NCI-H2081 treated with DMSO at 0.1 percent for 48 hours (cell line): ENCODE measurements at regions not wholly inside any gene's neighbourhood (a gene's known extent, or its start where the extent isn't known, plus 50 kb on each side); places are given as distances from the start of the nearest gene placed in this dataset.
"Not testable (repeated sequence)": the region's sequence is repeated elsewhere in the genome, so short reads cannot be mapped to it uniquely, and the experiment has no call there.

Experiments
- DNase-seq: peaks from one replicate; lab custom pipeline; 2025; lab: John Stamatoyannopoulos, UW

DNA sequence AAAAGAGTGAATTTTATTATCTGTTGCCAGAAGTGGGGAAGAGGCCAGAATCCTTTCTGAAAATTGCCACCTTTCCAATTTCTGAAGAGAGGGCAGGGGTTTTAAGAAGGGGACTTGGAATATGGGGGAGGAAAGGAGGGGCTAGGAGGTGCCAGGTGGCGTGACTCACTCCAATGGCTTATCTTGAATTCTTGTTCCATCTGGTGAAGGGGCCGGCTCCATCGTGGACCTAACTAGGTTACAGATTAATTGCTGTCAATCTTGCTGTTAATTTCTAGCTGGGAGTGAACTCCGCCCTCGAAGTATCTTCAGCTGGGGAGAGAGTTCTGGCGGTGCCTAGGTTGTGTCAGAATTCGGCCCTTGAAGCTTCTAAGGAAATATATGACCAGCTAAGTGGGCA is 138.7 kb downstream of the YTHDC2 start:
- no peak for DNase-seq

DNA sequence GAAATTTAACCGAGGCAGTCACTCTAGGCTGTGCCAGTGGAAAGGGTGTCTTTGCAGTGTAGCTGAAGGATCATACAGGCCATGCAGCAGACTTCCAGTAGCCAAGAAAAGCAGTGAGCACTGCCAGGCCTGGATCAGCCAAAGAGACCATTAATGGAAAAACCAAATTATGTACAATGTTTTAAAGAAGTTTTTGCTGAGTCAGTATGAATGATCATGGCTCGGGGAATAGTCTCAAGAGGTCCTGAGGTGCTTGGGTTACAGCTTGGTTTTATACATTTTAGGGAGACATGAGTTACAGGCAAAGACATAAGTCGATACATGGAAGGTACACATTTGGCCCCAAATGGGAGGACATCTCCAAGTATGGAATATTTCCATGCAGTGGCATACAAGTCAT is 141.3 kb downstream of the YTHDC2 start:
- DNase-seq = no peak

DNA sequence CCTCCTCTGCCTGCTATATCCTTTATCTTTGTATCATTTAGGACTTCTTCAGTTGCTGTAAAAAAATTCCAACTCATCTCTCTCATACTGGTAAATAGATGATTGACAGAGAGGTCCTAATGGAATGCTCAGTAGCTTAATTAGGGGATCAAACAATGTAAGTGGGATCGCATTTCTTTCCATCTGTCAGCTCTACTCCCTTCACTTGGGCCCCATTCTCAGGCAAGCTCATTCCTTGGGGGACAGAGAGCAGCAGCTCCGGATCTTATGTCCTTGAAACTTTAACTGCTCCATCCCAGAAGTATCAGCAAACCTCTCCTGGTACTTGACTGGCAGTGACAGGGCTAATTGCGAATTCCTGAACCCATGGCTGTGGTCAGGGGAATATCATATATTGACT is 146.7 kb downstream of the YTHDC2 start:
- no peak for DNase-seq

DNA sequence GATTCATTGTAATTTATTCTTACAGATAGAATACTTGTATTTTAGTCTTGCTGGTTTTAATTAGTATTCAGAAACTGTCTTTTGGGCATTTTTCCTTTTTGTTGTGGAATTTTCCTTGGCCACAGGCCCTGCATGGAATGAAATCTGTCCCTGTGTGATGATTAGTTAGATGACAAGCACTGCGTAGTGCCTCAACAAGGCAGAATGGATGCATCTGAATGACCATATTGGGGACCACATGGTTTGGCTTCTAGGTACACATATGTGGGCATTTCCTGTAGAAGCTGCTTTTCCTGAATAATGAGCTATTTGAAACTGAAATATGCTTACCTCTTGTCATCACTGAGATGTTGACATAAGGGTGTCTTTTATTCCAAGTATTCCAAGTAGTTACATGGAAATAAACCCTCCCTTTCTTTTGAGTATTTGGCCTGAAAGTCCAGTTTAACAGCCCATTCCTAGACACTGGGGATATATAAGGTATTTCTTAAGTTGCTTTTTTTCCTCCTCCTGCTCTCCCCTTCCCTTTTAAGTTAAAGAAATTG is 147.3 kb downstream of the YTHDC2 start:
- DNase-seq = no peak

DNA sequence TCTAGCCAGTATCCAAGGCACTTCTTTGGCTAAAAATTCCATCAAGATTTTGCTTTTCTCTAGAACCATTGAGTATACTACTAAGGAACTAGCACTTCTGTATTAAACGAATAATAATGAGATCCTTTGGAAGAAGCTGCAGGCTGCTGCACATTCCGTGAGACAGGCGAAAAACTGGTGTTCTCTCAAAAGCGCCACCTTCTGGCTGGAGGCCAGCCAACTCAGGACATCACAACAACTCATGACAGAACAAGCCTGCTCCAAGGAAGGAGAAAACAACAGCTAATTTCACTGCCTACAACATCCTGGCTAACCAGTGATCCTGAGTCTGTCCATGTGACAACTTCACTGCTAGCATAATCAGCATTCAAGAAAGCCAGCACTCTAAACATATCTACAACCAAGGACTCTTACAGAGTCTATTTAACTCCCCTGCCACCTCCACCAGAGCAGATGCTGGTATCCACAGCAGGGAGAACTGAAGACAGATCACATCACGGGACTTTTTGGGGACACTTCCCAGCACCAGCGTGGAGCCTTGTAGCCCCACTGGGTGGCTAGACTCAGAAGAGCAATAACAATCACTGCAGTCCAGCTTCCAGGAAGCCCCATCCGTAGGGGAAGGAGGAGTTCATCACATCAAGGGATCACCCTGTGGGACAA is 150.5 kb downstream of the YTHDC2 start:
- DNase-seq = no peak

DNA sequence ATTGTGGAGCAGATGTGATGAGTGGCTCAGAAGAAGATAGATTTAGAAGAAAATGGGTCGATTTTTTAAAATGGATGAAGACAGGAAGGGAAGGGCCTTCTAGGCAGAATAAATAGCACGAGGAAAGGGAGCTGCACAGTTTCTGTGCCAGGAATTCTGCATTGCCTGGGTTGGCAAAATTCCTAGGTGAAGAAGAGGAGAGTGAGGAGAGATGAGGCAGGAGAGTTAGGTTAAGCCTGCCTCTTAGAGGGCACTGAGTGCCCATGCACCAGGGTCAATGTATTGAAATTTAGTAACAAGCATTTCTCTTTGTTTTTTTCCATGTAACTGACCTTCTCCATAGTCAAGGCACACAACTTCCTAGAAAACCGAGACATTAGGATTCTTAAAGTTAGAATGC is 159.5 kb downstream of the YTHDC2 start:
- DNase-seq = no peak

DNA sequence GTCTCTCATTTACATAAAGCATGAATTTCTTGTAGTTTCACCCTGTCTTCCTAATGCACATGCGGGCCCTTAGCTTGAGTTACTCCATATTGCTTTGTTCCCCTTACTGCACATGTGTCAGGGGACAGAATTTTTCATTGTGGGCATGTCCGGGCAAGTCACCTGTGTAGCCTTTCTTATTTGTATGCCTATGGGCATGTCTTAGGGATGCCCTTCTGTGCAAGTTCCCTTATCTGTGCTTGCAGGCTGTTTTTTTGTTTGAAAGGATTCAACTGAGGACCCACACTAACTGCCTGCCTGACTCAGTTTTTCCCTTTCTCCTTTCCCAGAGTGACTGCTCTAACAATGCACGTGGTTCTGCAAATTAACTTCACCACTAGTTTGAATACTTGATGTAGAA is 161.7 kb downstream of the YTHDC2 start:
- no peak for DNase-seq

DNA sequence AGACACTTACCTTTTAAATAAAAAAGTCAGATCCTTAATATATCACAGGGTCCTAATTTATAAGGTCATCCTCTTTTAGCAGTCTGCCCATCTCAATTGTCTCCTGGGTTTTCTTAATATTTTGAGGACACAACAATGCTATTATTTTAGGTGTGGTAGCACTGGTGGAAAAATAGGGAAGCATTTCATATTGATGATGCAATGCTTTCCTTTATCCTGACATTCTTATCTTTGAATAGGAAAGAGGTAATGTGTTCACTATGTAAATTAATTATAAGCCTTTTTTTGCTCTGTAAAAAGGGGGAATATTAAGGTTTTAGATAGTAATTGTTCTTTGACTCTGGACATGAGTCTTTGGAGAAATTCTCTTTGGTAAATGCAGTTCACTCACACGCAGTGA is 164.7 kb downstream of the YTHDC2 start:
- no peak for DNase-seq

DNA sequence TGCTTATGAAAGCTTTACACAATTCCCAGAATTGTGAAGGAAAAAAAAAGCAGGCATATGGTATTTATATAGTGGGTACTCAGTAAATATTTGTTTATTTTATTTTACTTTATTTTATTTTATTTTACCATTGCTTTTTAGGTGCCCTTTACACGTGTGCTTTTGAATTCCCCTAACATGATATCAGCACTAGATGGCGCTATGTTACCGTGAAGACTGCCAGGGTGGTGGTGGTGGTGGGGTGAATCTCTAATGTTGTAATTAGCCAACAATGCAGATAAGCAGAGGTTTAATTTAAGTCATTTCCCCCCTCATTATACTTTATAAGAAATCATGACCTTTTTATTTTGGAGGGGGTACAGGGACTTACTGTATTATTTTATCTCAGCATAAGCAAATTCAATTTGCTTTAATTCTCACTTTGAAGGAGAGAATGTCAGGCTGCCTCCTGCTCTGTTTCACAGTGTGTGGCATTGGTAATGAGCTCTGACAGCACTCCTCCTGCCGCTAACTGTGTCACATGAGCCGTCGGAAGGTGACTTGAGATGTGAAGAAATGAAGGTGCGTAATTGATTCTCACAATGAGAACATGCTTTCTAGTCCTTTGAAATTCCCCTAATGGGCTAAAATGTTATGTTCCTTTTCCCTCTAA is 165.6 kb downstream of the YTHDC2 start:
- DNase-seq = no peak

DNA sequence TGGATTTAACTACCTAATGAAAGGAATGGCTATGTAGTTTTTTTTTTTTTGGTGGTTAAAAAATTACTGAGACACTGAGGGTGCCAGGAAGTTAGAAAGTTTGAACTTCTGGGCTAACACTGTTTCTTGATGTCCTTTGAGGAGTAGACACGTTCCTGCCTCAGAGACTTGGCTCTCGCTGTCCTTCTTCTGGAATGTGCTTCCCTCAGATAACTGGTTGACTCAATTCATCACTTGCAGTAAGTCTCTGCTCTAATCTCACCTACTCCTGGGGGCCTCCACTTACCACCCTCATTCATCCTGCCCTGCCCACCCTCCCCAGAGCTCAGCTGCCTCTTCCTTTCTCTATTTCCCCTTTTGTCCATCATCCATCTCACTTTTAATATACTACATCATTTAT is 167.0 kb downstream of the YTHDC2 start:
- DNase-seq = no peak

DNA sequence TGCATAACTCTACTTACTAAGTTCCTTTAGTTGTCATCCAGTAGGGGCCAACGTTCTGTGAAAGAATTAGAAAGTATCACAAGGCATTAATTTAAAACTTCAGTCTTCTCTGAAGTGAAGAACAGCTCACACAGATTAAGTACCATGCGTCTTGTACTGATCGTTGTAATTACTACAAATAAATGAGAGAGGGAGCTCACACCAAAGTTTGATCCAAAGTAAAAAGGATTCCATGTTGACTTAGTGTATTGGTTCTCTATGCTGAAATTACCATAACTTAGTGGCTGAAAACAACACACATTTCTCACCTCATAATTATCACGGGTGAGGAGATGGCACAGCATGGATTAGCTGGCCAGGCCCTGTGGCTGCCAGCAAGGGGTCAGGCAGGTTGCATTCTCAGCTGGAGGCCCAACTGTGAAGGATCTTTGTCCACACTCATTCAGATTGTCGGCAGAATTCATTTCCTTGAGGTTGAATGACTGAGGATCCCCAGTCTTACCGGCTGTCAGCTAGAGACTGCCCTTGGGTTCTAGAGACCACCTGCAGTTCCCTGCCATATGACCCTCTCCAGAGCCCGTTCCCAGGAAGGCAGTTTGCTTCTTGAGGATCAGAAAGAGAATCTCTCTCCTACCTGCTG is 169.1 kb downstream of the YTHDC2 start:
- DNase-seq = no peak

DNA sequence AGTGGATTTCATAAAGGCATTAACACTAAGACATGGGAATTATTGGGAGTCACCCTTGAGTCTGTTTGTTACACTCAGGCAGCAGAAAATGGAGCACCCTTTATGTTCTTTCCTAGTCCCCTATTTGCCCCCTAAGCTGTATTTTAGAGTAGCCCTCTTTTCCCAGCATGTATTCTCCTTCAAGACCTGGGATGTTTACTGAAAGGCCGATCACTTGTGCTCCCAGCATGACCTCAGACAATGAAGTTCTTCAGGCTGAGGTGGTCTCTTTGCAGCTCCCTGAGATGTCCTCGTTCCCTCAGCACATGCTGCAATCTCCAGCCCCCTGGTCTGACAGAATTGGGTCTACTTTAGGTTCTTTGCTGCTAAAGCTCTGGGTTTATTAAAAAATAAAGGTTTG is 169.7 kb downstream of the YTHDC2 start:
- no peak for DNase-seq

DNA sequence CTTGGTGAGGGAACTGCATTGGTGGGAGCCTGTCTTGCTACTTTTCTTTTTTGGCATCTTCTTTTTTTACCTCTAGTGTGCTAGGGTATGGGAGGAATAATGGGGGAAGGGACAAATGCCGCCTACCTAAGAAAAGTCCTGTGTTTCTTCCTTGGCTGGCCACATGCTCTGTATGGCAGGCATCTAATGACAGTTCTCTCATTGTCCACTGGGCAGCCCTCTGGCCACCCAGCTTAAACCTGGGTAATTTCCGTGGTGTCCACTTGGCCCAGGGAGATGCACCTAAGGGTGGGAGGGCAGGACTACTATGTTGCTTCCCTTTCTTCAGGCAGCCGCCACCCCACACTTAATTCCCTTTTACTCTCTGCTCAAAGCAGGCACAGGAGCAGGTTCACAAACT is 173.1 kb downstream of the YTHDC2 start:
- no peak for DNase-seq

DNA sequence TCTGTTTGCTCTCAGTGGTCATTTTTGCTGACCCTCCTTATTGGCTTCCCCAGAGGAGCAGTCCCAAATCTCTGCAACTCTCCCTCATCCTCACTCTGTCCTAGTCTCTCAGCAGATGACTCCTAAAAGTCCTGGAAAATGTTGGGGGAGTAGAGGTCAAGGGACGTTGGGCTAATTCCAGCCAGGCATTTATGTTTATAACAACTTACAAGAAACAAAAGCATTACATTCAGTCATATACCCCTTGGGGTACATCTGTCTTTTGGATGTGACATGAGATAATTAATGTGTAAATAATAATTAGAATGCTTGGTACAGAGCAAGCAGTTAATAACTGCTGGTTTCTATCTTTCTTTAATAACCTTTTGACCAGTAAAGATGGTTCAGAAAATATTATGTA is 176.2 kb downstream of the YTHDC2 start:
- DNase-seq = no peak

DNA sequence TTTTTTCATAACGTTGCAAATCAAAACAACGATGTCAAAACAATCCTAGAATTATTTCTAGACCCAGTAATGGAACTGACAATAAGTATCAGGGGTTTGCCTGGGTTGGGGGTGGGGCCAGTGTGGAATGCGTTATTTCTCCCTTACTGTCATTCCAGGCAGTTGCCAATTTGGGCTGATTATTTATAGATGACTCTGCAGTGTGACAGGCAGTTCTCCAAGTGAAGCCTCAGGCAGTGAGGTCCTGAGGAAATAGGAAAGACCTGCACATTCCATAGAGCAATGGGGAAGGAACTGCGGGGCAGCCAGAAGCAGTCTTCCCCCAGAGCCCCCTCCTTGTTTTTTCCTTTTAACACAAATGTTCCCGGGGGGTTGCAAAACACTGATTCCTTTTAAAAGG is 179.0 kb downstream of the YTHDC2 start:
- no peak for DNase-seq

DNA sequence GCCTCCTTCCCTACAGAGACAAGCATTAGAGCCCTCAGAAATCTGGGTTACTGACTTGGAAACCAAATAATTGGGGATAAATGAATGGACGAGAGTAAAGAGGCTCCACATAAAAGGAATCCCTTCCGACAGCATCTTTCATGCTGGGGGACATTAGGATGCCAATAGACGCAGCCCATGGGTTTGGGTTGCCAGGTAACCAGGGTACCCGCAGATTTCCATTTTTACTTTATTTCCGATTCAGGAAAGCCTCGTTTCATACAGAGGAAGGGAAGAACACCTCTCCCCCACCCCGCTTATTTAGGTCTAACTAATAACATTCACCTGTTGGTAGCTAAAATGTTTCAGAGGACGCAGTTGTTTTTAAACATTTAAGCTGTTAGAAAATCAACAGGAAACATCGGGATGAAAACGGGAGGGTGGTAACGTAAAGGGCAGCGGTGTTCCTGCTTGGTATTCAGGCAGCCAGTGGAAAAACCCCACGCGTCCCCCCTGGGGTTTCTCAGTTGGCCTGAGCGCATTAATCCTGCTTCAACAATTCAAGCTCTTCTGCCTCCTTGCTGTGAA is 179.5 kb downstream of the YTHDC2 start:
- DNase-seq = no peak

DNA sequence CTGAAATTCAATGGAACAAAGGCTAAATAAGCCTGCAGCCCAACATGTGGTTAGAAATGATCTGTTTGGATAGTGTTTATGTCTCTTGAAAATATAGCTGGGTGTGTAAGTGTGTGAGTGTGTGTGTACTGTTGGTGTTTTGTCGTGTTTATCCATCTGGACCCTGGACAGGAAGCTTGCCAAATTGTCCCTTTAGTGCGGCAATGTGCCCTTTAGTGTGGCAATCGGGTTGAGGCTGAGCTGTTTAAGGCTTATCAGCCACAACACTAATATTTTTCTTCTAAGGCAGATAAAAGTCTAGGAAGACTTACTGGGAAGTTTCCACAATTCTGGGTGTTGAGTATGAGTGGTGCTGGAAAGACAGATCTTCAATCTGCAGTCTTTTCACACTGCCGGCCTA is 180.2 kb downstream of the YTHDC2 start:
- no peak for DNase-seq

DNA sequence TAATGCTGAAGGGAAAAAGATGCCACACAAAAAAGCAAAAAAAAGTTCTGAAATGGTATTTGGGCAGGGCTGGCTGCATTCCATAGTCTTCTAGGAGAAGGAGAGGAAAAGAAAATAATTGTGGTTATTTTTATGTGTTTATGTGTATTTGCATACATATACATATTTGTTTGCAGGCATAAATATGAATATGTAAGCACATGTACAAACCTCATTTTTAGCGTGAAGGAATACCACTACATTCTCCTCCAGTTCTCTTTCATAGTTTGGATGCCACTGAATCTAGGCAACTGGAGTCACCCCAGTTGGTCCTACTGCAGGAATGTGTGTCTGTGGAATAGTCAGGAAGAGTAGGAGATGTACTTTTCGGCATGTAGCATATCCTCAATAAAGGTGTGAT is 181.1 kb downstream of the YTHDC2 start:
- no peak for DNase-seq

DNA sequence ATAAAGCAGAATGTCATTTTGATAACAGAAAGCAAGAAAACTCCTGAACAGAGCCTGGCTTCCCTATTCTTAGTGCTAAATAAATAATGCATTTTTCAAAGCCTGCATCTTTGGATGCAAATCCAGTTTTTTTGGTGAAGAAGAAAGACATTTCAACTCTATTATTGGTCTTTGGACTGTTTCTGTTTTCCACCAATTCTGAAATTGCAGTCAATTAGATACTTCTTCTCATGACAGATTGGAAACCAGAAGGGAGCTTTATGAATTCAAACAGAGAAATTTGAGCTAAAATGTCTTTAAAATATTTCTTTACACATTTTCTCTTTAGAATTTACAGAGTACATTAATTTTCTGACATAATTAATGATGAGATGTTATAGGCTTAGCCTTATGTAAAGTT is 189.8 kb downstream of the YTHDC2 start:
- DNase-seq = no peak

DNA sequence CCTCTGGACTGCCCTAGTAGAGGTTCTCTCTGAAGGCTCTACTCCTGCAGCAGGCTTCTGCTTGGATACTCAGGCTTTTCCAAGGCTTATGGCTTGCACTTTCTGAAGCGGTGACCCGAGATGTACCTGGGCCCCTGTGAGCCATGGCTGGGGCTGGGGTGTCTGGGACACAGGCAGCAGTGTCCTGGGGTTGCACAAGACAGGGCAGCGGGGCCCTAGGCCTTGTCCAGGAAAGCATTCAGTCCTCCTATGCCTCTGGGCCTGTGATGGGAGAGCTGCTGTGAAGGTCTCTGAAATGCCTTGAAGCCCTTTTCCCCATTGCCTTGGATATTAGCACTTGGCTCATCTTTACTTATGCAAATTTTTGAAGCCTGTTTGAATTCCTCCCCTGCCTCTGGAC is 192.2 kb downstream of the YTHDC2 start:
- no peak for DNase-seq

DNA sequence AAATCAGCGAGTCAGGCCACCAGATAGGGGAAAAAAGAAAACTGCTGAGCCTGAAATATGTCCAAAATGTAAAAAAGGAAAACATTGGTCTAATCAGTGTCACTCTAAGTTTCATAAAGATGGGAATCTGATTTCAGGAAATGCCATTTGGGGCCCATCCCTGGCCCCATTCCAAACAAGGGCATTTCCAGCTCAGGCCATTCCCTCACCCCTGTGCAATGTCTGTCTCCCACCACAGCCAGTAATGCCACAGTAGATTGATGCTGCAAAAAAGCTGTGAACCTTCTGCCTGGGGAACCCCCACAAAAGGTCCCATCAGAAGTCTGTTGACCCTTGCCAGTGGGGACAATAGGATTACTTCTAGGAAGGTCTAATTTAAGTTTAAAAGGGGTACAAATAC is 199.6 kb downstream of the YTHDC2 start:
- no peak for DNase-seq

DNA sequence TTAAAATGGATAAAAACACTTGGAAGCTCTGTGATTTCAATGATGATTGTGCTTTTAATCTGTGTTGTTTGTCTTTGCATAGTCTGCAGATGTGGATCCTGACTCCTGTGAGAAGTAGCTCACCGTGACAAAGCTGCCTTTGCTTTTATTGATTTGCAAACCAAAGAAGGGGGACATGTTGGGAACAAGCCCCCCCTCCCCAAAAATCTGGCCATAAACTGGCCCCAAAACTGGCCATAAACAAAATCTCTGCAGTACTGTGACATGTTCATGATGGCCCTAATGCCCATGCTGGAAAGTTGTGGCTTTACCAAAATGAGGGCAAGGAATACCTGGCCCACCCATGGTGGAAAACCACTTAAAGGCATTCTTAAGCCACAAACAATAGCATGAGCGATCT is 202.4 kb downstream of the YTHDC2 start:
- not testable (repeated sequence) for DNase-seq

DNA sequence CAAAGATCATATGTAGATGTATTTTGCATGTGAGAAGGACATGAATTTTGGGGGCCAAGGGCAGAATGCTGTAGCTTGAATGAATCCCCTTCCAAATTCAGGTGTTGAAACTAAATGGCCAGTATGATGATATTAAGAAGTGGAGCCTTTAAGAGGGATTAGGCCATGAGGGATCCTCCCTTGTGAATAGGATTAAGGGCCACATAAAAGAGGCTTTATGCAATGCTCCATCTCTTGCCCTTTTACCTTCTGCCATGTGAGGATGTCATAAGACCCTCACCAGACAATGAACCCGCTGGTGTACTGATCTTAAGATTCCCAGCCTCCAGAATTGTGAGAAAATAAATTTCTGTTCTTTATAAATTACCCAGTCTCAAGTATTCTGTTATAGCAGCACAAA is 206.1 kb downstream of the YTHDC2 start:
- no peak for DNase-seq
